ENCODE measurements at regions not wholly inside any gene's neighbourhood (a gene's known extent, or its start where the extent isn't known, plus 50 kb on each side); places are given as distances from the start of the nearest gene placed in this dataset.

DNA sequence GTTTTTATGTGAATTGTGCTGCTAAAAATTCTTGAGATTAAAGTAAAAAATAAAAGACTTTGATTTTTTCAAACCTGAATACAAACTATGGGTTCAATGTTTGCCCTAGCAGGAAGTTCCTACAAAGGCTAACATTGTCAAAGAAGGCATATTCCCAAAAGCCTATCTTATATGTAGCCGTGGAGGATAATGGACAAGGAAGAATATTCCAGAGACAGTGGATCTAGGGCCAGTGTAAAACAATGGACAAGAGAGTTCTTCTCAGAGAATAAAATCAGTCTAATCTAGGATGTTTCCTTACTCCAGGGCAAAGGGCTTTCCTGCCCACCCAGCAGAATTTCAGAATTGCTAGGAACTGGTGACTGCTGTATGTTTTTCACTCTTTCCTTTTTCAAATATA is 359.2 kb upstream of the ATP2B1 start:
- no peak for TF ChIP-seq POLR2AphosphoS5 (IDR thresholded peaks at IDR 0.05)
- TF ChIP-seq, protein P1, sequence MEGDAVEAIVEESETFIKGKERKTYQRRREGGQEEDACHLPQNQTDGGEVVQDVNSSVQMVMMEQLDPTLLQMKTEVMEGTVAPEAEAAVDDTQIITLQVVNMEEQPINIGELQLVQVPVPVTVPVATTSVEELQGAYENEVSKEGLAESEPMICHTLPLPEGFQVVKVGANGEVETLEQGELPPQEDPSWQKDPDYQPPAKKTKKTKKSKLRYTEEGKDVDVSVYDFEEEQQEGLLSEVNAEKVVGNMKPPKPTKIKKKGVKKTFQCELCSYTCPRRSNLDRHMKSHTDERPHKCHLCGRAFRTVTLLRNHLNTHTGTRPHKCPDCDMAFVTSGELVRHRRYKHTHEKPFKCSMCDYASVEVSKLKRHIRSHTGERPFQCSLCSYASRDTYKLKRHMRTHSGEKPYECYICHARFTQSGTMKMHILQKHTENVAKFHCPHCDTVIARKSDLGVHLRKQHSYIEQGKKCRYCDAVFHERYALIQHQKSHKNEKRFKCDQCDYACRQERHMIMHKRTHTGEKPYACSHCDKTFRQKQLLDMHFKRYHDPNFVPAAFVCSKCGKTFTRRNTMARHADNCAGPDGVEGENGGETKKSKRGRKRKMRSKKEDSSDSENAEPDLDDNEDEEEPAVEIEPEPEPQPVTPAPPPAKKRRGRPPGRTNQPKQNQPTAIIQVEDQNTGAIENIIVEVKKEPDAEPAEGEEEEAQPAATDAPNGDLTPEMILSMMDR (IDR thresholded peaks at IDR 0.05) = no peak
- no peak for TF ChIP-seq POLR2A (IDR thresholded peaks at IDR 0.05)

Measured in gastroesophageal sphincter (tissue), 3 donors.